C4-2B (cell line): ENCODE measurements at regions not wholly inside any gene's neighbourhood (a gene's known extent, or its start where the extent isn't known, plus 50 kb on each side); places are given as distances from the start of the nearest gene placed in this dataset.

Experiments used
- H3K27ac ChIP-seq: fragments of 450-650 bp; 2 replicates; pipeline ENCODE4 v1.5.1; 2017
- CTCF ChIP-seq: fragments of 450-650 bp; conservative IDR thresholded peaks from 2 replicates; pipeline ENCODE4 v1.5.1; 2017; ENCODE audit warnings: mild to moderate bottlenecking
- ZFX ChIP-seq: fragments of 450-650 bp; IDR thresholded peaks from 2 replicates; pipeline ENCODE4 v1.6.1; 2017

- TF ChIP-seq CTCF, result no peak
- TF ChIP-seq ZFX, result no peak
Observed at GRCh38 chr1:41994195-41994894, 75.6 kb upstream of the HIVEP3 start.

GRCh38 chr1:41983451-41983850 lies 64.7 kb upstream of the HIVEP3 start:
- no peak overlapping the region for H3K27ac ChIP-seq

More at GRCh38 chr1:41994195-41994894, 75.6 kb upstream of the HIVEP3 start:
- H3K27ac ChIP-seq, result no peak overlapping the region

GRCh38 chr1:41981796-41982195 lies 63.1 kb upstream of the HIVEP3 start:
- H3K27ac ChIP-seq, result no peak overlapping the region
- TF ChIP-seq CTCF, result no peak
- no peak for TF ChIP-seq ZFX

More at GRCh38 chr1:41983451-41983850, 64.7 kb upstream of the HIVEP3 start:
- TF ChIP-seq ZFX (no peak), CTCF (no peak)

GRCh38 chr1:41980827-41981653 lies 62.3 kb upstream of the HIVEP3 start:
- H3K27ac ChIP-seq, result no peak overlapping the region
- no peak for TF ChIP-seq ZFX
- TF ChIP-seq CTCF, result no peak

- TF ChIP-seq ZFX (no peak), CTCF (no peak)
- no peak overlapping the region for H3K27ac ChIP-seq
Observed at GRCh38 chr1:41978986-41979385, 60.3 kb upstream of the HIVEP3 start.

GRCh38 chr1:41977326-41977725 lies 58.6 kb upstream of the HIVEP3 start:
- no peak for TF ChIP-seq ZFX
- no peak for TF ChIP-seq CTCF
- no peak overlapping the region for H3K27ac ChIP-seq

- no peak for TF ChIP-seq CTCF
- no peak for TF ChIP-seq ZFX
- no peak overlapping the region for H3K27ac ChIP-seq
Observed at GRCh38 chr1:41976671-41977070, 57.9 kb upstream of the HIVEP3 start.
